Activated naive CD4-positive, alpha-beta T cell treated with anti-CD3 and anti-CD28 coated beads, Interleukin-2, amount 50 U/mL, for 24 hours (primary cell): ENCODE measurements at regions not wholly inside any gene's neighbourhood (a gene's known extent, or its start where the extent isn't known, plus 50 kb on each side); places are given as distances from the start of the nearest gene placed in this dataset.

Source experiments
- H3K27ac Mint-ChIP-seq: one replicate; pipeline ENCODE4 v1.8.0; 2021; ENCODE audit warnings: mild to moderate bottlenecking, mixed read lengths
- H3K27me3 Mint-ChIP-seq: one replicate; pipeline ENCODE4 v1.8.0; 2021; ENCODE audit warnings: mixed read lengths
- H3K36me3 Mint-ChIP-seq: one replicate; pipeline ENCODE4 v1.8.0; 2021; ENCODE audit warnings: mixed read lengths
- H3K4me1 Mint-ChIP-seq: one replicate; pipeline ENCODE4 v1.8.0; 2021; ENCODE audit warnings: mixed read lengths
- H3K4me3 Mint-ChIP-seq: one replicate; pipeline ENCODE4 v1.8.0; 2021; ENCODE audit warnings: mild to moderate bottlenecking, mixed read lengths
- H3K9me3 Mint-ChIP-seq: one replicate; pipeline ENCODE4 v1.8.0; 2021; ENCODE audit warnings: mixed read lengths

DNA sequence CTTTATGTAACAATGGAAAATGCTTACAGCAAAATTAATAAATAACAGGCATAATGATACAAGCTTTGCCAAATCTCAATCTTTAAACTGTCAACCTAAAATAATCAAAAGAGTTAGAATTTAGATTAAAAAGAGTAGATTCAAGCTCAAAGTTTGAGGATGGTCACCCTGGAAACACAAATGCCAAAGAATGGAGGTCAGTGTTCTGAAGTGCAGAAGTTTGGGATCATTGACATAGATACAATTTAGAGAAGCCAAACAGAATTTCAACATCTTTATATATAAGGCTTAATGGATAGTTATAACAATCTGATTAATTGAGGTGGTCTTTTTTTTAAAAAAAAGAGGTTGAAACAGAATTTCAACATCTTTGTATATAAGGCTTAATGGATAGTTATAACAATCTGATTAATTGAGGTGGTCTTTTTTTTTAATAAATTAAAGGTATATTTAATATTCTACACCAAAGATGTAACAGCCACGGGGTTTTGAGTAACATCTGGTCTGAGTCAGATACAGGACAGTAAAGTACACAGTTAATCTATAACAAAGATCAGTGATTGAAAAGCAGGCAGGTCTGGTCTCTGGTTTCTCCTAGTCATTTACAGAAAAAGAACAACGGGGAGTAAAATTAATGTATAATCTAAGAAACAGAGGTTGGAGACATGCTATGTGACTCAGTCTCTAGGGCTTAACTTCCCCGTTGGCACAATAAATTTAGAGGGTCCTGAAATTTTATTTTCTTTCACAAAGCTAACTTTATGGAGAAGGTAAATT, 490.7 kb downstream of the GBE1 start:
- Mint-ChIP-seq H3K4me1 (no peaks in the 10 kb centered on the region), H3K4me3 (no peak overlapping the region)

DNA sequence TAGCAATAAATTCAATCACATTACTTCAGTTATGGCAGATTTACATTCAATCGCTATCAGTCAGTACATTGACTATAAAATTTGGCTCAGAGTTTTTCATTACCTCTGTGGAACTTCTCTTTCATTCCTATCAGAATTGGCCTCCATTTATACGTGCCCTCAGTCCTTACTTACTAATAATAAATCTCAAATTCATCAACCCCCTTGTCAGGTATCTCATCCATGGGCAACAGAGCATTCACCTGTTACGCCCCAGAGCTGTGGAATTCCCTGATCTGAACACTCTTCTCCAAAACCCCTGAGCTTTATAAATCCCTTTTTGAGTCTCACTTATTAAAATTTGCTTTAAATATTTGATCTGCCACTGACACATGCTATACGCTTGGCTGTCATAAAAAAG, 492.9 kb downstream of the GBE1 start:
- Mint-ChIP-seq H3K27me3 (no peaks in the 10 kb centered on the region), H3K27ac (no peak overlapping the region), H3K9me3 (no peaks in the 10 kb centered on the region), H3K4me1 (no peaks in the 10 kb centered on the region), H3K36me3 (no peaks in the 10 kb centered on the region), H3K4me3 (no peak overlapping the region)

More for the DNA sequence above, 490.7 kb downstream of the GBE1 start:
- H3K36me3 Mint-ChIP-seq = no peaks in the 10 kb centered on the region
- H3K9me3 Mint-ChIP-seq = no peaks in the 10 kb centered on the region
- H3K27me3 Mint-ChIP-seq = no peaks in the 10 kb centered on the region
- no peak overlapping the region for H3K27ac Mint-ChIP-seq

DNA sequence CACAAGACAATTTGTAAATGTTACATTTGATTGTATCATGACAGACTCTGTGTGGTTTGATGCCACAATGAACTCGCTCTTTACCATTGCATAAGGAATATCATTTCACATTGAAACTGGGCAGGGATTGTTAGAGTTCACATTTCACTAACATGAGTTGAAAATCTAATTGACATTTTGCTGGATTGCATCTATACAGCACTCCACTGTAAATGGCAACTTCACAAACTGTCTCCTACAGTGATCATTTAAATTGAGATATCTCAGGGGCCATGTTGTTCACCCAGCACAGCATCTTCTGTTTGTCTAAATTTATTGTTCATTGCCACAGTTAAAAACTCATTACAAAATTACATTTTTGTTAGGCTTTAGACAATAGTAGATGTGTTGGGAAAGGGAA, 499.4 kb downstream of the GBE1 start:
- Mint-ChIP-seq H3K27ac (no peak overlapping the region), H3K4me3 (no peak overlapping the region), H3K9me3 (no peaks in the 10 kb centered on the region), H3K4me1 (no peaks in the 10 kb centered on the region), H3K36me3 (no peaks in the 10 kb centered on the region), H3K27me3 (no peaks in the 10 kb centered on the region)

DNA sequence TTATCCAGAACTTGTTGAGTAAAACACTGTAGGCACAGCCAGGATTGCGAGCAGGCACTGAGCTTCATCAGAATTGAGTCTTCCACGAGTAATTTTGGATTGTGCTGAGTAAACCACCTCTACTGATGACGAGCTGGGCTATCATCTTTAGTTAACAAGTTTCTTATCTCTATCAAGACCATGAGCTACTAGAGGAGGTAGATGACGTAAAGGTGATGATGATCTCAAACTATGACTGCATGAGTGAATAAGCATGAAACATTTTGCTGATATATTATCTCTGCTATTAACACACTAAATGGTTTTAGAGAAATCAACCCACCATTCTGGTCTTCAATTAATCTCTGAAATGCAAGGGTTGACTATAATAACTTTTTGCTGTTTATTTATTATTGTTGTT, 506.0 kb downstream of the GBE1 start:
- H3K27ac Mint-ChIP-seq = no peak overlapping the region
- H3K4me1 Mint-ChIP-seq = no peaks in the 10 kb centered on the region
- no peaks in the 10 kb centered on the region for H3K36me3 Mint-ChIP-seq
- no peaks in the 10 kb centered on the region for H3K27me3 Mint-ChIP-seq
- H3K9me3 Mint-ChIP-seq = no peaks in the 10 kb centered on the region
- no peak overlapping the region for H3K4me3 Mint-ChIP-seq

DNA sequence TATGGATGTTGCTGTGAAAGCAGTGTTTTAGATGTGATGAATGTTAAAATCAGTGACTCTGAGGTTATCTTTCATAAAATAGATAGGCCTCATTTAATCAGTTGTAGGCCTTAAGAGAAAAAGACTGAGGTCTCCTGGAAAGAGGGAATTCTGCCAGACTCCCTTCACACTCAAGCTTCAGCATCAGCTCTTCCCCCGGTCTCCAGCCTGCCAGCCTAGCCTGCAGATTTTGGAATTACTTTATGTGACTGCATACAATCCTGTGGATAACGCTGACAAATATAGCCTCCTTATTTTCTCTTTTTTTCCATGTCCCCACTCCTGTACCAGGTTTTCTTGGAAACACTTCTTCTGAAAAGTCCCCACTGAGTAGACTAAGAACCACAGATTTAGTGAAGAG, 510.3 kb downstream of the GBE1 start:
- Mint-ChIP-seq H3K36me3 (no peaks in the 10 kb centered on the region), H3K4me3 (no peak overlapping the region), H3K27ac (no peak overlapping the region), H3K9me3 (no peaks in the 10 kb centered on the region), H3K4me1 (no peaks in the 10 kb centered on the region), H3K27me3 (no peaks in the 10 kb centered on the region)

DNA sequence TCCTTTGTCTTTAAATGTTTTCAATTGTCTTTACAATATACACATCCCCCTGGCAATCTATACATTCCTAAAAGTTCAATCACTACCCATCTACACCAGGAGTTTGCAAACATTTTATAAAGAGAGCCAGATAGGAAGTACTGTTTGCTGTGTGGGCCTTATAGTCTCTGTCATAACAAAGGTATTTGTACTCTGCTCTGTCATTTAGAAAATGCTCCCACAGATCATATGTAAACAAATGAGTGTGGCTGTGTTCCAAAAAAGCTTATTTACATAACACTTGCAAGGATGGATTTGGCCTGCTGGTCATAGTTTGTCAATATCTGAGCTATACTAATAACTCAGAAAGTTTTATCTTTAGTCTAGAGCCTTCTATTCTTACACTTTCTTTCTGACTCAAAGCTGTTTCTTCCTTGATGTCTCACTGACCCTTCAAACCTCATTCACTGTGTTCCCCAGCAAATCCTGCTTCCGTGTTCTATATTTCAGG, 511.9 kb downstream of the GBE1 start:
- H3K4me3 Mint-ChIP-seq = no peak overlapping the region
- no peaks in the 10 kb centered on the region for H3K36me3 Mint-ChIP-seq
- no peaks in the 10 kb centered on the region for H3K27me3 Mint-ChIP-seq
- no peak overlapping the region for H3K27ac Mint-ChIP-seq
- H3K9me3 Mint-ChIP-seq = no peaks in the 10 kb centered on the region
- no peaks in the 10 kb centered on the region for H3K4me1 Mint-ChIP-seq

DNA sequence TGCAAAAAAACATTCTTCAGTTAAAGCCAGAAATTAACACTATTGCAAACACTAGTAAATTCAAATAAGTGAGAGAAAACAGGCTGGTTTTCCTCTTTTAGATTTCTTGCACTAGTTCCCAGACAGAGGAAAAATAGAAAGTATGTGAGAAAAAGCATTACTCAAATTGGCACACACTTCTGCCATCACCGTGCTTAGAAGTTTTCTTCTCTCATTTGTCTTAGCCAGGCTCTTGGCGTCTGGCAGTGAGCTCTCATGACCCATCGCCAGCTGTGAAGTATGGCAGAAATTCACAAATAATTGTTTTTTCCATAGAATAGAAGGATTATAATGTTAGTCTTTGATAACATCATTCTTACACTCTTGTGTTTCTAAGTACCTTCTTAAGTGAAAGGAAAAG, 515.9 kb downstream of the GBE1 start:
- H3K4me1 Mint-ChIP-seq = no peaks in the 10 kb centered on the region
- H3K4me3 Mint-ChIP-seq = no peak overlapping the region
- H3K27ac Mint-ChIP-seq = no peak overlapping the region
- no peaks in the 10 kb centered on the region for H3K36me3 Mint-ChIP-seq
- H3K9me3 Mint-ChIP-seq = no peaks in the 10 kb centered on the region
- no peaks in the 10 kb centered on the region for H3K27me3 Mint-ChIP-seq

DNA sequence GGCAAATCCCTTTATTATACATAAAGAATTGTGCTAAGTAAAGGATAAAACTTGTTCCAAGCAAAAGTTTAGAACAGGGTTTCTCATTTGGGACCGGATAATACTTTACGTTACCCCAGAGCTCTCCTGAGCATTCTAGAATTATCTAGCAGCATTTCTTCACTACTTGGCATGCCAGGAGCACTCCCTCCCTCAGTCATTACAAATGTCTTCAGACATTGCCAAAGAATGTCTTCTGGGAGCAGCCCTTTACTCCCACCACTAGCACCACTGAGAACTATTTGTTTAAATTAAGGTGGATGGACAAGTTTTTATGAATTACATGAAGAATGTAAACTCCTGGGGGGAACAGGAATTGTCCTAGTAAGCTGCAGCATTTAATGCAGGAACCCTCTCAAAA, 516.4 kb downstream of the GBE1 start:
- no peak overlapping the region for H3K27ac Mint-ChIP-seq
- H3K4me1 Mint-ChIP-seq = no peaks in the 10 kb centered on the region
- no peaks in the 10 kb centered on the region for H3K27me3 Mint-ChIP-seq
- H3K4me3 Mint-ChIP-seq = no peak overlapping the region
- H3K9me3 Mint-ChIP-seq = no peaks in the 10 kb centered on the region
- no peaks in the 10 kb centered on the region for H3K36me3 Mint-ChIP-seq

DNA sequence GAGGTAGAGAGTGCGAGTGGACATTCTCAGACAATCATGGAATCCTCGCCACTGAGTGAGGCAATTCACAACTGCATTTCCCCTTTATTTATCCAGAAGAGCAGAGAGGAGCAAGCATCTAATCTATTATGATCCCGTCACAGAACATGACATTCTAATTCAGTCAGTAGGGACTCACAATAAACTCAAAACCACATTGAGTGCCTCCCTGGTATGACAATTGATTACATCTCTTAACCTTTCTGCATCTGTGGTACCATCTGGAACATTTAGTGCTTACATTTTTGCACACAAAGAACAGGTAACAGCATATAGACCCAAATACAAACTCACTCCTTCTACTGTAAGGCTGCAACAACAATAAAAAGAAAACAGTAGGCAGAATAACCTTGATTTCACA, 517.2 kb downstream of the GBE1 start:
- H3K27ac Mint-ChIP-seq = no peak overlapping the region
- H3K27me3 Mint-ChIP-seq = no peaks in the 10 kb centered on the region
- no peaks in the 10 kb centered on the region for H3K4me1 Mint-ChIP-seq
- H3K9me3 Mint-ChIP-seq = no peaks in the 10 kb centered on the region
- no peaks in the 10 kb centered on the region for H3K36me3 Mint-ChIP-seq
- H3K4me3 Mint-ChIP-seq = no peak overlapping the region

DNA sequence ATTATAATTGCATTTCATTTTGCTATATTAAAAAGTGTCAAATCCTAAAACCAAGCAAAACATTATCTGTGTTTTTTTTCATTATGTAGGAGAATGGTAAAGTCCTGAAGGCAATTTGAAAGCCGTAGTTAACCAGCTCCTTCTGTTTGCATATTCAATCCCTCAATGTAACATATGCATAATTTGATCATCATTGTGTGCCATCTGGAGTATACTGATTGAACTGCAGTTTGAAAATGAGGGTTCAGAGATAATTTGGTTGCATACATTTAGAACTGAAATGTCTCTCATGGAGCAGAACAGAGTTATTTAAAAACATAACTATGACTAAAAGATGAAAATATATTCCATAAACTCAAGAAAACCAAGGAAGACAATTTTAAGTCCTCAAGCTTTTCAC, 518.6 kb downstream of the GBE1 start:
- no peaks in the 10 kb centered on the region for H3K36me3 Mint-ChIP-seq
- H3K4me1 Mint-ChIP-seq = no peaks in the 10 kb centered on the region
- H3K27ac Mint-ChIP-seq = no peak overlapping the region
- H3K9me3 Mint-ChIP-seq = peaks cover 4% of the 10 kb centered on the region
- H3K27me3 Mint-ChIP-seq = no peaks in the 10 kb centered on the region
- H3K4me3 Mint-ChIP-seq = no peak overlapping the region

DNA sequence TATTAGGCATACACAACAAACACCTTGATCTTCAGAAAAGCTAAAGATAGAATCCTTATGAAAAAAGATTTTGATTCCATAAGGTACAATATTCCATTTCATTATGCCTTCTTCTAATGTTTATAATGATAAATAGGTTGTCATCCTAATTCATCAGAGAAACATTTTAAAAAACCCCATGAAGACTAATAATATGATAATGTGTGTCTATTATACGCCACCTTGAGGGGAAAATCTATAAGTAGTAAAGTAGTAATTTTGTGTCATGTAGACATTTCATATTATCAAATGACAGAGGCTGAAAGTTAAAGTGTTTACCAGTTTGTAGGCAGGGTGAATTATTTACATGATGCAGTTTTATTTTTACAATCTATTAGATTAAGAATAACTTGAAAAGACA, 524.3 kb downstream of the GBE1 start:
- H3K4me1 Mint-ChIP-seq = no peaks in the 10 kb centered on the region
- H3K36me3 Mint-ChIP-seq = no peaks in the 10 kb centered on the region
- H3K27ac Mint-ChIP-seq = no peak overlapping the region
- H3K9me3 Mint-ChIP-seq = peaks cover 4% of the 10 kb centered on the region
- H3K27me3 Mint-ChIP-seq = no peaks in the 10 kb centered on the region
- H3K4me3 Mint-ChIP-seq = no peak overlapping the region

DNA sequence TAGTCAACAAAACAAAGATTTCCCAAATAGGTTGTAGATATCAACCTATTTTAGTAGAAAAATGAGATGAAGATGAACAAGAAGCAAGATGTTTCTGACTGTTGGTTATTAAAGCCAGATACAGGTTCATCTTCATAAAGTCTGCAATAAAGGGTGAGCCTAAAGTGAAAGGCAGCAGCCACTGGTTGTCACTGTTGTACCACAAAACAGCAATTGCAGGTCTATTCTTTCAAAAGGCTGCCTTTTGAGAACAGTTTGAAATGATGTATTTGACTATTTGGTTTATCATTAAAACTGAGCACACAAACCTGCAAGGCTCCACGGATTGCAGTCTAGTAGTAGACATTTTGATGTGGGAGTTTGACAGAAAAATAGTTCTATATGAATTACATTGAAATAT, 543.4 kb downstream of the GBE1 start:
- Mint-ChIP-seq H3K27me3 (no peaks in the 10 kb centered on the region), H3K36me3 (no peaks in the 10 kb centered on the region), H3K4me3 (no peak overlapping the region), H3K4me1 (no peaks in the 10 kb centered on the region), H3K9me3 (no peaks in the 10 kb centered on the region), H3K27ac (no peak overlapping the region)

DNA sequence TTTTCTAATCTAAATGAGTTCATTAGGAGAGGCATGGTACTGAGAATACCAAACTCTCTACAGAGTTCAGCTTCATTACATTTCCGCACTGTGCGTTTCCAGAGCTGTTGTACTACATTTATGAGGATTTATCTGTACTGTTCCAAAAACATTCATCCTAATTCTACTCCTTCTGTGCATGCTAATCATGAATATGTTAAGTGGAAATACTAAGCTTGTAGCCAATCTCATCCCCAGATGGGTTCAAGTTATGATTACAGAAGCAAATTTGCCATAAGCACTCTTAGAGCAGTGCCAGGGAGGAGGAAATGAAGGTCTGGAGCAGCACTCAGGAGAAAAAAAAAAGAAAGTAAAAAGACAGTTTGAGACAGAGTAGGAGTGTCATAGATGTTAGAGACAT, 544.3 kb downstream of the GBE1 start:
- no peaks in the 10 kb centered on the region for H3K27me3 Mint-ChIP-seq
- H3K9me3 Mint-ChIP-seq = no peaks in the 10 kb centered on the region
- no peak overlapping the region for H3K4me3 Mint-ChIP-seq
- no peak overlapping the region for H3K27ac Mint-ChIP-seq
- H3K36me3 Mint-ChIP-seq = no peaks in the 10 kb centered on the region
- no peaks in the 10 kb centered on the region for H3K4me1 Mint-ChIP-seq

DNA sequence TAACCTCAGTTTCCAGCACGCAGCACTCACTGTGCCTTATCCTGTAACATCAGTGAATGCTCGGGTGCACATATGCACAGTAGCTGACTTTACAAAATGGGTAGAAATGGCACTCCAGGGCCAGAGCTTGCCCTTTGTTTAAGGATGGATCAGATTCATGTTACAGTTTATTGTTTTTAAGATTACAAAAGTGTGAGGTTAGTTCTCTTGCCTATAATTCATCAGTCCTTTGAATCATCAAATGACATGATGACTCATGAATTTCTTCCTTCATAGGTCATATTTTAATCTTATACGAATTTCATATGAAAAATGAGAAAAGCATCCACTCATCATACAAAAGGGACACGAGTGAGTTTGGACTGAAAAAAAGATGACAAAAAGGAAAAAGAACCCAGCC, 545.3 kb downstream of the GBE1 start:
- Mint-ChIP-seq H3K4me3 (no peak overlapping the region), H3K27ac (no peak overlapping the region), H3K9me3 (no peaks in the 10 kb centered on the region), H3K27me3 (no peaks in the 10 kb centered on the region), H3K4me1 (no peaks in the 10 kb centered on the region), H3K36me3 (no peaks in the 10 kb centered on the region)

DNA sequence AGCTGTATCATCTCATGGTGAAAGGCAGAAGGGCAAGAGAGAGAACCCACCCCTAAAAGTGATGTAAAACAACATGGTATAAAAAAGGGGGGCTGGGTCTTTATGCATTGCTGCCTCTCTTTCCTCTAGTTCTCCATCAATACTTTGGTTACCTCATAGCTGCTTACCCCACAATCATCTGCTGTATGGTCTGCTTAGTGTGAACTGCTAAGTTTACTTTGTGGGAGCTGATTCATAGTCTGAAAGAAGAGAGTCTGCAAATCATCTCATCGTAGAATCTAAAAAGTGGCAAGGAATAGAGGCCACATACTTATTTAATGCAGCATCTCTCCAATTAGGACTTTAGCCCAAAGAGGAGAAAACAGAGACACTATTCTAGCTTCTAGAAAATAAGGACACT, 546.8 kb downstream of the GBE1 start:
- Mint-ChIP-seq H3K27ac (no peak overlapping the region), H3K27me3 (no peaks in the 10 kb centered on the region), H3K4me1 (no peaks in the 10 kb centered on the region), H3K36me3 (no peaks in the 10 kb centered on the region), H3K9me3 (no peaks in the 10 kb centered on the region), H3K4me3 (no peak overlapping the region)

DNA sequence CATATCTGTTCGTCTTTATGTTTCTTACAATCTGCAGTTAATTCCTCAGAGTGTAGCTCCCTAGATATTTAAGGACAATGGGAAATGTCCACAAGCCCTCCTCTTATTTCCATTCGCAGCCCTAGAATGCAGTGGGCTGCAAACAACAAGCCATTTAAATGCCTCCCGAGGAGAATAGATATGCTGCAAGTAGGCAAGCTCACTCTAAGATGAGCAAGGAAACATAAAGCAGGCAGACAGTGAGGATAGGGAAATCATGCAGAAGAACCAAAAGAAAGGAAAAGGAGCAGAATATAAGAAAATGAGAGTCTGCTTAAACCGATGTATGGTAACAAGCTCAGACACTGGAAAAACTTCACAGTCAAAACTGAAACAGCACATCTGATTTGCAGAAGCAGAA, 561.9 kb downstream of the GBE1 start:
- H3K9me3 Mint-ChIP-seq = peaks cover 6% of the 10 kb centered on the region
- H3K36me3 Mint-ChIP-seq = no peaks in the 10 kb centered on the region
- H3K4me3 Mint-ChIP-seq = no peak overlapping the region
- H3K27me3 Mint-ChIP-seq = no peaks in the 10 kb centered on the region
- H3K4me1 Mint-ChIP-seq = no peaks in the 10 kb centered on the region
- no peak overlapping the region for H3K27ac Mint-ChIP-seq

DNA sequence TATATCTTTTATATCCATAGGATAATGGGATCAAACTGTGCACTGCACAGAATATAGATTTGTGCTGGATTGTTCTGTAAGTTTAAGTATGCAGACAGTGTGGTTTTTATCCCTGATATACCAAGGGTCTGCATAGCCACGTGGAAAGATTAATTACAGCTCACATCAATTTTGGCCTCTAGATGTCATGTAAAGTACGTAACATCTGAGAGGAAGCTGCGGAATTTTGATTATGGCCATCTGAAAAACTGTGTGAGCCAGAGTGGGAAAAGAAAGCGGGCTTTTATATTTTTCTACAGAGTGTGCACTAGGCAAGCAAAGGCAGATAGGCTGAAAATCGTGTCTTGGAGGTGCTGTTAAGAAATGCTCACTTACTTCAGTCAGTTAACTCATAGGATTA, 562.7 kb downstream of the GBE1 start:
- H3K27ac Mint-ChIP-seq = no peak overlapping the region
- no peaks in the 10 kb centered on the region for H3K4me1 Mint-ChIP-seq
- H3K9me3 Mint-ChIP-seq = peaks cover 6% of the 10 kb centered on the region
- H3K36me3 Mint-ChIP-seq = no peaks in the 10 kb centered on the region
- H3K27me3 Mint-ChIP-seq = no peaks in the 10 kb centered on the region
- H3K4me3 Mint-ChIP-seq = no peak overlapping the region
